HCT116 (cell line): ENCODE measurements at regions not wholly inside any gene's neighbourhood (a gene's known extent, or its start where the extent isn't known, plus 50 kb on each side); places are given as distances from the start of the nearest gene placed in this dataset.

Source experiments
- ATAC-seq: fragments of 200-7000 bp; cut with Tn5 transposase; 2 replicates; pipeline ENCODE4 v1.9.1; 2020; ENCODE audit warnings: mild to moderate bottlenecking, moderate library complexity
- BruUV-seq: library from RNA; stranded (reverse); fragments of 400-500 nt; replicated peaks from 2 replicates; lab custom pipeline; 2021; lab: Mats Ljungman, UMichigan
- CTCF ChIA-PET: fragments of 300-600 bp; sonication (Branson Sonifier 250); formaldehyde crosslinking; loops from one replicate; lab custom pipeline; 2021; ENCODE audit warnings: antibody characterized with exemption; lab: Charles Lee
- POLR2A ChIA-PET: fragments of 300-600, 350-600 bp; sonication (Branson Sonifier 250); formaldehyde crosslinking; loops from one replicate; lab custom pipeline; 2021; ENCODE audit warnings: antibody characterized with exemption; lab: Charles Lee
- RAD21 ChIA-PET, 2 experiments: fragments of 300-600 bp; sonication (Branson Sonifier 250); formaldehyde crosslinking; loops; one replicate each; lab custom pipeline; 2023; ENCODE audit warnings: low total read pairs in 2 of 2; ENCODE audit not compliant: uncharacterized antibody in 2 of 2, unreplicated experiment in 2 of 2, low non-redundant PET in 1 of 2; lab: Charles Lee
- DNase-seq: peaks from one replicate; pipeline ENCODE4 v3.0.0-alpha.2; 2010; ENCODE audit warnings: low read depth, low spot score
- H2AFZ ChIP-seq: fragments of 200-600 bp; shearing (Covaris generic), sonication (generic); 2 replicates; pipeline ENCODE4 v1.6.1; 2017; ENCODE audit warnings: low read depth, mixed run types, mixed read lengths, antibody characterized with exemption, low read length; ENCODE audit not compliant: poor library complexity, severe bottlenecking
- H3K27ac ChIP-seq: 2 replicates; pipeline ENCODE4 v1.5.1; 2012; ENCODE audit warnings: low read depth, low read length
- H3K27me3 ChIP-seq: fragments of 200-600 bp; sonication (generic); 2 replicates; pipeline ENCODE4 v1.6.1; 2016; ENCODE audit warnings: mixed run types, low read length, mixed read lengths; ENCODE audit not compliant: insufficient read depth
- H3K36me3 ChIP-seq, 2 experiments: fragments of 200-500 bp in 1 of 2; fragments of 200-600 bp in 1 of 2; sonication (Bioruptor generic) in 1 of 2; sonication (generic) in 1 of 2; 2 replicates each; pipeline versions ENCODE4 v1.5.1 to v1.6.1; 2014 to 2016; ENCODE audit warnings: low read length in 2 of 2, inconsistent platforms in 1 of 2, mixed read lengths in 1 of 2, mixed run types in 1 of 2; ENCODE audit not compliant: insufficient read depth in 2 of 2, control insufficient read depth in 1 of 2
- H3K4me1 ChIP-seq, 2 experiments: fragments of 200-600 bp in 1 of 2; sonication (generic) in 1 of 2; 2 replicates each; pipeline versions ENCODE4 v1.5.1 to v1.6.1; 2012 to 2017; ENCODE audit warnings: low read length in 2 of 2, inconsistent platforms in 1 of 2, mild to moderate bottlenecking in 1 of 2, mixed read lengths in 1 of 2, mixed run types in 1 of 2, moderate library complexity in 1 of 2; ENCODE audit not compliant: insufficient read depth in 2 of 2, control insufficient read depth in 1 of 2
- H3K4me2 ChIP-seq: fragments of 200-600 bp; sonication (generic); 2 replicates; pipeline ENCODE4 v1.6.1; 2017; ENCODE audit warnings: mixed run types, low read length, mixed read lengths
- H3K4me3 ChIP-seq, 2 experiments: fragments of 200-600 bp in 1 of 2; sonication (generic) in 1 of 2; replicated peaks in 1 of 2; 2 replicates each; pipeline ENCODE4 v1.5.1; 2011 to 2016; ENCODE audit warnings: low read length in 2 of 2, control low read depth in 1 of 2, low read depth in 1 of 2, mild to moderate bottlenecking in 1 of 2, mixed read lengths in 1 of 2, mixed run types in 1 of 2
- H3K79me2 ChIP-seq: fragments of 200-600 bp; sonication (generic); 2 replicates; pipeline ENCODE4 v1.6.1; 2017; ENCODE audit warnings: mild to moderate bottlenecking, mixed run types, low read length, moderate library complexity, mixed read lengths; ENCODE audit not compliant: insufficient read depth
- H3K9ac ChIP-seq: fragments of 200-600 bp; sonication (generic); 2 replicates; pipeline ENCODE4 v1.6.1; 2016; ENCODE audit warnings: low read length, mixed read lengths
- H3K9me2 ChIP-seq: fragments of 200-600 bp; sonication (generic), shearing (Covaris generic); 2 replicates; pipeline ENCODE4 v1.6.1; 2017; ENCODE audit warnings: mixed run types, mild to moderate bottlenecking, moderate library complexity; ENCODE audit not compliant: insufficient read depth
- H3K9me3 ChIP-seq, 2 experiments: fragments of 200-500 bp in 1 of 2; fragments of 200-600 bp in 1 of 2; sonication (Bioruptor generic) in 1 of 2; sonication (generic) in 1 of 2; 2 replicates each; pipeline ENCODE4 v1.6.1; 2014 to 2017; ENCODE audit warnings: low read length in 2 of 2, mixed read lengths in 2 of 2, inconsistent platforms in 1 of 2, low read depth in 1 of 2, mild to moderate bottlenecking in 1 of 2, mixed run types in 1 of 2, moderate library complexity in 1 of 2; ENCODE audit not compliant: control insufficient read depth in 1 of 2, insufficient read depth in 1 of 2
- H4K20me1 ChIP-seq: fragments of 200-600 bp; sonication (generic), shearing (Covaris generic); 2 replicates; pipeline ENCODE4 v1.6.1; 2017; ENCODE audit warnings: mixed run types, mild to moderate bottlenecking, moderate library complexity; ENCODE audit not compliant: insufficient read depth
- ATF3 ChIP-seq: IDR thresholded peaks from 2 replicates; pipeline ENCODE4 v1.6.1; 2012
- CEBPB ChIP-seq: IDR thresholded peaks from 2 replicates; pipeline ENCODE4 v1.6.1; 2012; ENCODE audit warnings: low read depth
- EGR1 ChIP-seq: IDR thresholded peaks from 2 replicates; pipeline ENCODE4 v1.6.1; 2012; ENCODE audit warnings: low read depth
- EZH2 ChIP-seq: fragments of 200-600 bp; sonication (generic); IDR thresholded peaks from 2 replicates; pipeline ENCODE4 v1.6.1; 2017; ENCODE audit warnings: antibody characterized with exemption, mixed run types
- FOSL1 ChIP-seq: IDR thresholded peaks from 2 replicates; pipeline ENCODE4 v1.6.1; 2012; ENCODE audit warnings: low read depth
- MAX ChIP-seq: IDR thresholded peaks from 2 replicates; pipeline ENCODE4 v1.6.1; 2012
- POLR2A ChIP-seq: IDR thresholded peaks from 2 replicates; pipeline ENCODE4 v1.7.0; 2011; ENCODE audit warnings: borderline replicate concordance; ENCODE audit not compliant: insufficient read depth, insufficient read length; ENCODE audit errors: extremely low read depth
- POLR2AphosphoS5 ChIP-seq: IDR thresholded peaks from 2 replicates; pipeline ENCODE4 v1.6.1; 2011; ENCODE audit warnings: mild to moderate bottlenecking, low read depth, low read length, moderate library complexity
- RAD21 ChIP-seq: IDR thresholded peaks from 2 replicates; pipeline ENCODE4 v1.6.1; 2012; ENCODE audit warnings: low read depth, mild to moderate bottlenecking
- REST ChIP-seq: IDR thresholded peaks from 2 replicates; pipeline ENCODE4 v1.6.1; 2012; ENCODE audit warnings: low read depth
- SIN3A ChIP-seq: IDR thresholded peaks from 2 replicates; pipeline ENCODE4 v1.6.1; 2012; ENCODE audit warnings: low read depth
- SP1 ChIP-seq: IDR thresholded peaks from 2 replicates; pipeline ENCODE4 v1.6.1; 2012; ENCODE audit warnings: low read depth
- SRF ChIP-seq: IDR thresholded peaks from 2 replicates; pipeline ENCODE4 v1.6.1; 2012; ENCODE audit warnings: low read depth
- TCF7L2 ChIP-seq: IDR thresholded peaks from 2 replicates; pipeline ENCODE4 v1.7.0; 2011; ENCODE audit warnings: borderline replicate concordance, inconsistent platforms; ENCODE audit not compliant: insufficient read depth, insufficient read length; ENCODE audit errors: extremely low read depth
- YY1 ChIP-seq: IDR thresholded peaks from 2 replicates; pipeline ENCODE4 v1.6.1; 2011; ENCODE audit warnings: low read length, low read depth, moderate library complexity, mild to moderate bottlenecking; ENCODE audit not compliant: insufficient replicate concordance; ENCODE audit errors: extremely low read depth
- ZBTB33 ChIP-seq: IDR thresholded peaks from 2 replicates; pipeline ENCODE4 v1.6.1; 2011; ENCODE audit warnings: mild to moderate bottlenecking, low read length, moderate library complexity; ENCODE audit not compliant: insufficient replicate concordance; ENCODE audit errors: extremely low read depth
- ZFX ChIP-seq: fragments of 450-650 bp; IDR thresholded peaks from 2 replicates; pipeline ENCODE4 v1.6.1; 2017
- intact Hi-C: fragments of 100-400 bp; cut with micrococcal nuclease; formaldehyde crosslinking; loops from 2 replicates; pipeline ENCODE4 v1.10.0; 2022

GRCh38 chr1:101399222-101399621, 162.4 kb downstream of the S1PR1 start:
- H3K27ac ChIP-seq, result no peak overlapping the region
- no peak for TF ChIP-seq EZH2
- no peak for TF ChIP-seq SRF
- TF ChIP-seq MAX, result no peak
- no peak for TF ChIP-seq ZFX
- no peak for TF ChIP-seq POLR2A
- TF ChIP-seq RAD21, result no peak
- H3K9ac ChIP-seq, result no peak overlapping the region
- H3K27me3 ChIP-seq, result peaks cover 11% of the 10 kb centered on the region; the same call in 1 of the 2 replicates
- POLR2A ChIA-PET, result no interaction called here
- no peaks in the 10 kb centered on the region for H3K4me1 ChIP-seq
- H3K9me3 ChIP-seq, result no peaks in the 10 kb centered on the region
- DNase-seq (no peak), ATAC-seq (no peak)
- no peak overlapping the region for H2AFZ ChIP-seq
- no peaks in the 10 kb centered on the region for H3K79me2 ChIP-seq
- RAD21 ChIA-PET, result no interaction called here
- no peaks in the 10 kb centered on the region for H4K20me1 ChIP-seq
- no TSS peak for BruUV-seq
- no peak overlapping the region for H3K4me3 ChIP-seq
- CTCF ChIA-PET, result no interaction called here
- H3K4me2 ChIP-seq, result no peak overlapping the region
- intact Hi-C loops, result no loop called here
- no peaks in the 10 kb centered on the region for H3K9me2 ChIP-seq
- no peaks in the 10 kb centered on the region for H3K36me3 ChIP-seq

GRCh38 chr1:101406271-101406670, 169.5 kb downstream of the S1PR1 start:
- Histone ChIP-seq H3K4me3 (no peak overlapping the region), H3K9me3 (no peaks in the 10 kb centered on the region), H3K9me2 (no peaks in the 10 kb centered on the region), H3K4me2 (no peak overlapping the region), H3K79me2 (no peaks in the 10 kb centered on the region), H2AFZ (no peak overlapping the region), H3K27me3 (no peaks in the 10 kb centered on the region), H3K9ac (no peak overlapping the region), H3K36me3 (no peaks in the 10 kb centered on the region), H3K4me1 (no peaks in the 10 kb centered on the region), H3K27ac (no peak overlapping the region), H4K20me1 (no peaks in the 10 kb centered on the region)
- ATAC-seq (no peak), DNase-seq (no peak)
- POLR2A ChIA-PET, result no interaction called here
- RAD21 ChIA-PET, result no interaction called here
- intact Hi-C loops, result no loop called here
- no TSS peak for BruUV-seq
- CTCF ChIA-PET, result no interaction called here
- TF ChIP-seq CEBPB (no peak), MAX (no peak), YY1 (no peak), POLR2AphosphoS5 (no peak), REST (no peak), FOSL1 (no peak), SP1 (no peak), EGR1 (no peak), SIN3A (no peak), TCF7L2 (no peak), ATF3 (no peak), ZFX (no peak), SRF (no peak), ZBTB33 (no peak)
